Body of pancreas (tissue), 4 donors: ENCODE measurements at regions not wholly inside any gene's neighbourhood (a gene's known extent, or its start where the extent isn't known, plus 50 kb on each side); places are given as distances from the start of the nearest gene placed in this dataset.

Source experiments
- ATAC-seq: fragments of 150-250 bp; one replicate; pipeline ENCODE4 v1.9.1; 2016
- DNase-seq, 4 donors: peaks; one replicate each; pipeline ENCODE4 v3.0.0-alpha.2; 2019
- H3K27ac ChIP-seq, 4 donors: fragments of 200-600 bp; sonication (generic); 1 replicate in 3 of 4; 2 replicates in 1 of 4; pipeline versions ENCODE4 v1.5.1 to v1.6.1; 2016 to 2019; ENCODE audit warnings: mild to moderate bottlenecking in 1 of 4, mixed read lengths in 1 of 4, moderate library complexity in 1 of 4
- H3K27me3 ChIP-seq, 2 donors: fragments of 200-600 bp; sonication (generic); one replicate each; pipeline ENCODE4 v1.6.0; 2016; ENCODE audit warnings: mild to moderate bottlenecking in 1 of 2
- H3K36me3 ChIP-seq, 2 donors: fragments of 200-600 bp; sonication (generic); replicated peaks in 1 of 2; 2 replicates each; pipeline ENCODE4 v1.5.1; 2016; ENCODE audit warnings: low read depth in 2 of 2; ENCODE audit not compliant: insufficient read depth in 1 of 2
- H3K4me1 ChIP-seq: fragments of 200-600 bp; sonication (generic); one replicate; pipeline ENCODE4 v1.6.0; 2016
- H3K4me3 ChIP-seq, 2 donors: fragments of 200-600 bp; sonication (generic); 1 replicate in 1 of 2; 2 replicates in 1 of 2; pipeline ENCODE4 v1.5.1; 2016 to 2019
- H3K9me3 ChIP-seq, 3 donors: fragments of 200-600 bp; sonication (generic); 1 replicate in 2 of 3; 2 replicates in 1 of 3; pipeline ENCODE4 v1.5.1; 2016
- POLR2A ChIP-seq, 3 donors: fragments of 450-650 bp; IDR thresholded peaks; one replicate each; pipeline ENCODE4 v1.6.1; 2016; ENCODE audit warnings: antibody characterized with exemption in 3 of 3, mild to moderate bottlenecking in 2 of 3
- WGBS, 2 donors: methylation state at CpG; one replicate each; pipeline ENCODE4 v1.1.5; 2017; 5-methylcytosine and 5-hydroxymethylcytosine counted together
- intact Hi-C: fragments of 100-400 bp; cut with DNase I; formaldehyde crosslinking; loops from one replicate; pipeline ENCODE4 v1.15.1; 2023
- TF ChIP-seq, protein P1 (sequence below), 7 experiments: fragments of 450-650 bp in 4 of 7; fragments of 200-600 bp in 3 of 7; sonication (generic) in 3 of 7; IDR thresholded peaks; one replicate each; pipeline ENCODE4 v1.5.1; 2016 to 2019; ENCODE audit warnings: antibody characterized with exemption in 7 of 7

DNA sequence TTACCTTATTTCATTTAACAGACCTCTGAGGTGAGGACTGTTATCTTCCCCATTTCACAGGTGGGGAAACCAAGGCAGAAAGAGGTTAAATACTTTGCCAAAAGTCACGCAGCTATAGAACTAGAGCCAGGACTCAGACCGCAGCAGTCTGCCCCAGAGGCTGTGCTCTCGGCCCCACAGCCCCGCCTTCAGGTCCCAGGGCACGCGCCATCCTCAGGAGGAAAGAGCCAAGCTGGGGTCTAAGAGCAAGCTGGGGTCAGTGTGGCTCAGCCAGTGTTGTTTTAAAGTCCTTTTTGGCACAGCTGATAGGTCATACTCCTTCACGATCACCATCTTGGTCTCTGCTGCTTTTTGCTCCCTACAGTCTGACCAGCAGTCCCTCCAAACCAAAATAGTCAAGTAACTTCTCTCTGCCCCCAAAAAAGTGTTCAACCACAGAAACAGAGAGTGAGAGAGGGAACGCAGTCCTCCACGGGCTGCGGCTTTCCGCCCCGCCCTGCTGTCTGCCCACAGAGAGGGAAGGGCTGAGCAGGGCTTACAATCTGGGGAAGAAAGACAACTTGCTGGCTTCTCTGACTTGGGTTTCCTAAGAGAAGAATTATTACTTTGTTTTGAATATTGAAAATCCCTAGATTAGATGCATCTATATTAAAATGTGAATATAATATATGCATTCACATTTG is 137.2 kb upstream of the OPCML start:
- no peaks in the 10 kb centered on the region for H3K4me1 ChIP-seq
- H3K9me3 ChIP-seq = no peaks in the 10 kb centered on the region
- no peak overlapping the region for H3K4me3 ChIP-seq
- intact Hi-C loops = no loop called here
- H3K27me3 ChIP-seq = no peaks in the 10 kb centered on the region
- DNase-seq (no peak), ATAC-seq (no peak)
- H3K36me3 ChIP-seq = no peaks in the 10 kb centered on the region
- 41 to 52% methylated on average over 12 of the region's 12 CpGs for WGBS, 2 donors
- TF ChIP-seq POLR2A (IDR thresholded peaks at IDR 0.05) = no peak
- TF ChIP-seq, protein P1, sequence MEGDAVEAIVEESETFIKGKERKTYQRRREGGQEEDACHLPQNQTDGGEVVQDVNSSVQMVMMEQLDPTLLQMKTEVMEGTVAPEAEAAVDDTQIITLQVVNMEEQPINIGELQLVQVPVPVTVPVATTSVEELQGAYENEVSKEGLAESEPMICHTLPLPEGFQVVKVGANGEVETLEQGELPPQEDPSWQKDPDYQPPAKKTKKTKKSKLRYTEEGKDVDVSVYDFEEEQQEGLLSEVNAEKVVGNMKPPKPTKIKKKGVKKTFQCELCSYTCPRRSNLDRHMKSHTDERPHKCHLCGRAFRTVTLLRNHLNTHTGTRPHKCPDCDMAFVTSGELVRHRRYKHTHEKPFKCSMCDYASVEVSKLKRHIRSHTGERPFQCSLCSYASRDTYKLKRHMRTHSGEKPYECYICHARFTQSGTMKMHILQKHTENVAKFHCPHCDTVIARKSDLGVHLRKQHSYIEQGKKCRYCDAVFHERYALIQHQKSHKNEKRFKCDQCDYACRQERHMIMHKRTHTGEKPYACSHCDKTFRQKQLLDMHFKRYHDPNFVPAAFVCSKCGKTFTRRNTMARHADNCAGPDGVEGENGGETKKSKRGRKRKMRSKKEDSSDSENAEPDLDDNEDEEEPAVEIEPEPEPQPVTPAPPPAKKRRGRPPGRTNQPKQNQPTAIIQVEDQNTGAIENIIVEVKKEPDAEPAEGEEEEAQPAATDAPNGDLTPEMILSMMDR (IDR thresholded peaks at IDR 0.05) = no peak
- no peak overlapping the region for H3K27ac ChIP-seq

DNA sequence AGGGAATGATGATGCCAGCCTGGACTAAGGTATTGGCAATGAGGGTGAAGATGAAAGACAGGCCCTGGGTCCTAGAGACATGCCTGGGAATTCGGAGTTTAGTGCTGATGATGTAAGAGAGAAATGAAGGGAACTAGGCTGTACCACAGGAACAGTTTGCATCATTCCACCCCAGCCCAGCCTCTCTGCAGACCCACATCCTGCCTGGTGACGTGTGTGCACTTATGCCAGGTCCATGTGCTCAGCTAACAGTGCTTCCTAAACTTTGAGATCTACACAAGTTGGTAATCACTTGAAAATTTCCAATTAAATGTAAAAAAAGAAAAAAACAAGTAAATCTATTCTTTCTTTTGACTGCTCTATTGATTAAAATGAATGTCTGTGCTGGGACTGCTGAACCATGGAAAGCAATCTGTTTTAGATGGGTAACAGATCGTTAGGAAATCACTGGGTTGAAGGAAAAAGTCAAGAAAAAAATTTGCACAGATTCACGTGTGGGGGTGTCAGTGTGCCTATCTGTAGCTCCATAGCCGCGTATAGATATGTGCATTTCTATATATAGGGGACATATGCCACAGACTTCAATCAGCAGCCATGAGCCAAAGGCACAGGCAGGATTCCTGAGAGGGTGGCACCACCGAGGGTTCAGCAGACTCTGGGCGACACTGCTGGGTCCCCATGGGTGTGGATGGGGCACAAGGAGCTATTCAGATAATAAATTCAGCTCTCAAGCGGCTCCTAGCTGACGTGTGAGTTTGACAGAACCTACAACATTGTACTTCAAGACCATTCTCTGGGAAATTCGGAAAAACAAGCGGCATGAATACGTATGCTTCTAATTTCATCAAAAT is 131.1 kb upstream of the OPCML start:
- Histone ChIP-seq H3K4me1 (no peaks in the 10 kb centered on the region), H3K27ac (no peak overlapping the region), H3K4me3 (no peak overlapping the region), H3K36me3 (no peaks in the 10 kb centered on the region), H3K27me3 (no peaks in the 10 kb centered on the region), H3K9me3 (no peaks in the 10 kb centered on the region)
- TF ChIP-seq, protein P1 (IDR thresholded peaks at IDR 0.05) = no peak
- TF ChIP-seq POLR2A (IDR thresholded peaks at IDR 0.05) = no peak
- WGBS, 2 donors = 55 to 63% methylated on average over 13 of the region's 13 CpGs
- ATAC-seq (no peak), DNase-seq (no peak)
- intact Hi-C loops = no loop called here

DNA sequence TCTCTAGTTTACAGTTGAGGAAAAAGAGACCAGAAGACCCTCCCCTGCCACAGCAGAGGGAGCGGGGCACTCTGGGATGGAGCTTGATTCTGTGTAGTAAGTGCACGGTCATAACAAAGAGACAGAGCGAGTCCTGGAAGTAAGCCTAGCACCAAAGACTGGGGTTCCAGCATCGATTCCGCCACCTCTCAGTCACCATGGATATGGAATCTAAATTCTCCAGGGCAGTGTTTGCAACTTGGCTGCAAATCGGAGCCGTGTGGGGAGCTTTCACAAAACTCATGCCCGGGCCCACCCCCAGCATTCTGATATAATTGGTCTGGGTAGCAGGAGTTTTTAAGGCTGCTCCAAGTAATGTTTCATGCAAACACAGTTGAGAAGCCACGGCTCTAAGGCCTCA is 129.5 kb upstream of the OPCML start:
- H3K4me3 ChIP-seq = no peak overlapping the region
- WGBS, 2 donors = 75 to 82% methylated on average over 9 of the region's 9 CpGs
- DNase-seq (no peak), ATAC-seq (no peak)
- H3K27ac ChIP-seq = no peak overlapping the region
- no peaks in the 10 kb centered on the region for H3K27me3 ChIP-seq
- H3K4me1 ChIP-seq = no peaks in the 10 kb centered on the region
- TF ChIP-seq, protein P1 (IDR thresholded peaks at IDR 0.05) = no peak
- no peak for TF ChIP-seq POLR2A (IDR thresholded peaks at IDR 0.05)
- intact Hi-C loops = no loop called here
- peaks cover 0 to 6% (median 0%) of the 10 kb centered on the region in 3 donors for H3K9me3 ChIP-seq
- H3K36me3 ChIP-seq = no peaks in the 10 kb centered on the region

DNA sequence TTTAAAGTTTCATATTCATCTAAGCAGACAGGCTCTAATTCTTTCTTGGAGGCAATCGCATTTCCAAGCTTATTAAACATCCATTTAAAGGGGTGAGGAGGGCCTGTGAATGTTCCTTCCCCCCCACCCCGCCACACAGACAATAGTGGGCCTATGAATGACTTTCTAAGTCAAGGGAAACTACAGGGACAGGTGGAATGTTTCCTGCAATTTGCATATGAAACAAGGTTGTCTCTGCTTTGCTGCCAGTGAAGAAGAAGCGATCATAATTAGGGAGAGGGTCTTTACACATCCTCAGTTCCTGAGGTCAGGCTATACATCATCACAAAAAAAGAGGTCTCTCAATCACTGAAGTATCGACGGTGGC is 127.9 kb upstream of the OPCML start:
- H3K9me3 ChIP-seq = peaks cover 0 to 12% (median 0%) of the 10 kb centered on the region in 3 donors

More for the DNA sequence above, 127.9 kb upstream of the OPCML start:
- intact Hi-C loops = no loop called here
- no peak overlapping the region for H3K4me3 ChIP-seq
- 42 to 54% methylated on average over 5 of the region's 5 CpGs for WGBS, 2 donors
- H3K4me1 ChIP-seq = no peaks in the 10 kb centered on the region
- no peaks in the 10 kb centered on the region for H3K27me3 ChIP-seq
- TF ChIP-seq POLR2A (IDR thresholded peaks at IDR 0.05) = no peak
- TF ChIP-seq, protein P1 (IDR thresholded peaks at IDR 0.05) = no peak
- H3K27ac ChIP-seq = no peak overlapping the region
- ATAC-seq (no peak), DNase-seq (no peak)
- no peaks in the 10 kb centered on the region for H3K36me3 ChIP-seq
